ENCODE measurements at regions not wholly inside any gene's neighbourhood (a gene's known extent, or its start where the extent isn't known, plus 50 kb on each side); places are given as distances from the start of the nearest gene placed in this dataset.

DNA sequence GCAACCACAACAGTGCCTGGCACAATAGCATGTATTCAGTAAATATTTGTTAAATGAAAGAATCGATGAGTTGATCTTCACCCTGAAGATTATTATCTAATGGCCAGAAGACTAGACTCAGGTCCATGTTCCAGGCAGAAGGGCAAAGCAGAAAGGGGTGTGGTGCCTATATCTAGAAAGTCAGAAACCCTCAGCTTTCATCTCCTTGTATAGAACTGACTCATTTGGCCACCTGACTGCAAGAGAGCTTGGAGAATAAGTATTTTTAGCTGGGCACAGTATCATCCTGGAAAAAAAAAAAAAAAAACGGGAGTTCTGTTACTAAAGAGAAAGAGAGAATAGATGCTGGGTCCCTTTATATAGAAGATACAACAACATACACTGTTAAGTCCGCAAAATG, 69.7 kb upstream of the SPRED1 start:
- no peak for DNase-seq

DNA sequence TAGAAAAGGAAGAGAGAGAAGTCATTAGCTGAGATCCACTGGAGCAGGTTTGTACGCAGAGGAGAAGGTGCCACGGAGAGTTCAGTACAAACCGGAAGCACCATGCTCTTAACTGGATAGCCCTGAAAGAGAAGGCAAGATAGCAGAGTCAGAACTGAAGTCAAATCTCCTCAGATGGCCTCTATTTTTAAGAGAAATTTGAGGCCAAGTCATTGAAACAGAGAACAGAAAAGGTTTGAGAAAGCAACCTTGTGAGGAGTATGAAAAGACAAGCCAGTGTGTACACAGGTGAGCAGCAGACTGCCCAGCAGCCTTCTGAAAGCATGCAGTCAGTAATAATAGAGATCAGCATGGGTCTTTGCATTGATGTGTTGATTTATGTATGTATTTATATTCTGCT, 66.1 kb upstream of the SPRED1 start:
- no peak for DNase-seq

DNA sequence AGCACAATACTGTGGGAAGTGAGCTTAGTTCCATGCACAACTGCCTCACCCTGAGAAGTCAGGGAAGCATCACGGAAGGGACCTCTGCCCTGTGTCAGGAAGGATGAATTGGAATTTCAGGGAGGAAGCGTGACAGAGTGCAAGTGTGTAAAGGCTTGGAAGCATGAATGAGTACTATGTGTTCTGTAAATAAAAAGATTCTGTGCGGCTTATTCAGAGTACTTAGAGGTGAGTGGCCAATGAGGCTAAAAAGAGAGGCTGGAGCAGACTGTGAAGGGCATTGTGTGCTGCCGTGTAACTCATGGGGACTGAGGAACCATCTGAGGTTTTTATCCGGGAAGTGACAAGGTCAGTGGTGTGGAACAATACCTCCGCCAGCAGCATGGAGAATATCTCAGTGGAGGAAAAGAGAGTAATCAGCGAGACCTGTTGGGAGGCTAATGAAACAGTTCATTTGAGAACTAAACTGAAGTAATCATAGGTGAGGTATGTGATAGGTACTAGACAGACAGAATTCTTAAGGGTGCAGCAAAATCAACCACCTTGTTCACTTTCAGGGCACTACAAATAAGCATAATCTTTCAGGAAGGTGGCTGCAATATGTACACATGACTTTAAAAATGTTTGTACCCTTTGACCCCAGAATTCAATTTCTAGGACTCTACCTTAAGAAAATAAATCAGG, 64.9 kb upstream of the SPRED1 start:
- DNase-seq: peak; percentile 4

DNA sequence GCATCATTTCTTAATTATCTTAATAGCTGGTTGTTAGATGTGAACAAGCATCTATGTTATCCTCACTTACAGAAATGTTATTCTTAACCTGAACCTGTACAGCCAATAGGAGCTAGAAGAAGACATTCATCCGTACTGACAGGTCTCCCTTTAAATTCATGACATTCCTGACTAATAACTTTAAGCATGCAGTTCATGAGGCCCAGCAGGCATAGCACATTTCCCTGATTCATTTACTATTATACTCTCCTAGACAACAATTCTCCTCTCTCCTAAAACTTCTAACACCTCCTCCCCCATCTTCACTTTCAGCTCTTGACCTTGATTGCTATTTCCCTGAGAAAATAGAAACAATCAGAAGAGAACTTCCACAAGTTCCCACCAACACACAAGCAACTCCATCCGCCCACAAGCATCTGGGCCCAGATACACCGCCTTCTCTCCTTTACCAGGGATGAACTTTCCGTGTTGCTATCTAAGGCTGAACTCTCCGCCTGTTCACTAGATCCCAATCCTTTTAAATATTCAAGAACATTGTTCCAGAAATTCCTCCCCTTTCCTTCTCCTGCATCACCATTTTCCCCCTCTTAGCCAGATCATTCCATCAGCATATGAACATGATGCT, 62.9 kb upstream of the SPRED1 start:
- DNase-seq: no peak

DNA sequence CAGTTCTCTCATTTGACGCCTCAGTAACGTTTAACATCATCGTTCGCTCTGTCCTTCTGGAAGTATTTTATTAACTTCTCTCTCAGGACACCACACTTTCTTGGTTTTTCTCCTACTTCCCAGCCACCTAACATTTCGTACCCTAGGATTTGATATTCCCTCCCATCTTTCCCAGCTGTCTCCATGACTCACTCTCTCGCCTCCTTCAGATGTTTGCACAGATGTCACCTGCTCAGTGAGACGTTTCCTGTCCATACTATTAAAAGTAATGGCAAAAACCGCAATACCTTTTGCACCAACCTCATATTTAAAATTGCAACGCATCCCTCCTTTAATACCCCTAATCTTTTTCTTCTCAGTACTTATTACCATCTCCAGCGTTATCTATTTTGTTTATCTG, 62.1 kb upstream of the SPRED1 start:
- DNase-seq: peak; percentile 24

DNA sequence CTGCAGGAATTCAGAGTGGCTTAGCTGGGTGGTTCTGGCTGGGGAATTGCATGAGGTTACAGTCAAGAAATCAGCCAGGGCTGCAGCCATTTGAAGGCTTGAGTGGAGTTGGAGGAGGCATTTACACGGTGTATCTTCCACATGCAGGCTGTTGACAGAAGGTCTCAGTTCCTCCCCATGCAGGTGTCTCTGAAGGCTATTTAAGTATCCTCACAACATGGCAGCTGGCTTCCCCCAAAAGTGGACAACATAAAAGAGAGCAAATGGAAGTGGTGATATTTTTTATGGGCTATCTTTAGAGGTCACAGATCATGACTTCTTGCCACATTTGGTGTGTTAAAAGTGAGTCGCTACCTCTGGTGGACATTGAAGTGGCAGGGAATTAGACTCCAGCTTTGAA, 60.1 kb upstream of the SPRED1 start:
- DNase-seq: no peak

DNA sequence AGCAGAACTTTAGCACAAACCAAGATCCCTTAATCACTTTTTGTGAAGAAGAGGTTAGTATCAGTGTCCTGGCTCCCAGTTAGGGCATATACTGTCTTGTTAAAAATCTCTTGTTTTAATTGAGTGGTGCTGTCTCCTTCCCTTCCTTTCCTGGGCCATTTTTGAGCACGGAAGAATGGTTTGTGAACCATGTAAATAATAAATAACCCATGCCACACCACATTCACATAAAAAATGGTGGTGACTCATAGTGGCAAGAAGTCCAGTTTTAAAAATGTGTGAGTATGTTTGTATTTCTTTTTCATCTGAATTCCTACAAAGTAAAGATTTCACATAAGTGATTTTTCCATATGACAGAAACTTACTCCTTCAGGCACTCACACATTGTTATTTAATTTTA, 59.1 kb upstream of the SPRED1 start:
- DNase-seq: no peak

DNA sequence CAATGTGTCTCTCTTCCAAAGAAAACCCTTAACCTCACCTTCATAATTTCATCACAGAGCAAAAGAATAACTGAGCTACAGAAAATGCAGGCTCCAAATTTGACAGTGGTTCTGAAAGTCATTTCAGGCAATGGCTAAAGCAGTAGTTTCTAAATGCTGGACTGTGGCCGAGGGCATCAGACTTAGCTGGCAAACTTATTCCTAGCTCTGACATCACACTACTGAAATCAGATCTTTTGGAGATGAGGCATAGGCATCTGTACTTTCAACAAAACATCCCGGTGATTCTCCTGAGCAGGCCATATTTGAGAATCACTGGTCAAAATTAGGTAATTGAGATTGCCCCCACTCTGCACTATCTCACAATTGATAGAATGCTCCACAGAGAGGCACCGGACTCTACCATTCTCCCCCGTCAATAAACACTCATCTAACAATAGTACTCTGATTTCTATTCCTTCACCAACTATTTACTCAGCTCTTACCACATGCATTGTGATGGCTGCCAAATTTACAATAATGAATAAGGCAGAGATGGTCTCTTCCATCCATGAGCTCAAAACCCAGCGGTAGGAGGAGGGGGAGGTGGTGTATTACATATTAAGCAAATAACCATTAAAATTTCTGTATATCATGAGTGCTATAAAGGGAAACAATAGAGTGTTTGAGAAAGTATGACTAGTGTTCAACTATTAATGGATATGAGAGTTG, 57.3 kb upstream of the SPRED1 start:
- DNase-seq: no peak

DNA sequence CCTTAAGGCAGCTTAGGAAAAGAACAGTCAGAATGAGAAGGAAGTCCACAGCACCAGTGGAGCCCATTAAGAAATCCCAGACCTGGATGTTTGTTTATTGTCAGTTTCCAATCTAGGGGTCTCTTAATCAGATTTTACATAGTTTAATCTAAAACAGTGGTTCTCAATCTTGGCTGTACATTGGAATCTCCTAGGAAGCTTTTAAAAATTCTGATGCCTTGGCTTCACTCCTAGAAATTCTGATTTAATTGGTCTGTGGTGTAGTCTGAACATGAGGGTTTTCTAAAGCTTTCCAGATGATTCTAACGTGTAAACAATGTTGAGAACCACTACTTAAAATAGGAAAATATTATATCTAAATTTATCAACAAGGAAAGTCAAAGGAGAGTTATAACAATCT, 56.6 kb upstream of the SPRED1 start:
- no peak for DNase-seq

DNA sequence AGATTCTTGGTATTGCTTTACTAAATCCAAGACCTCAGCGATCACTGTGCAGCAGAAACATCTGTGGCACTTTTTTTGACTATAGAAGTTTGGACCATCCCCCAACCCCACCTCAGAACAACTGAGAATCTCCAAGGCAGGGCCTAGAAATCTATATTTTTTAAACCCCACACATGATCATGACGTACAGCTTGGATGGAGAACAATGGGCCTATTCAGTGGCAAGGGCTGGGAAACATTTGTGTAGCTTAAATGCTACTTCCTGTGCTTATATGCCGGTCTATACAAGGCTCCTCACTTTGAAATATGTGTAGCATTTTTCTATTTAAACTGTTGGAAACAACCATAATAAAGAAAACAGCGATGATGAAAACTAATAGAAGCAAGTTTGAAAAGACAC, 55.1 kb upstream of the SPRED1 start:
- DNase-seq: no peak

DNA sequence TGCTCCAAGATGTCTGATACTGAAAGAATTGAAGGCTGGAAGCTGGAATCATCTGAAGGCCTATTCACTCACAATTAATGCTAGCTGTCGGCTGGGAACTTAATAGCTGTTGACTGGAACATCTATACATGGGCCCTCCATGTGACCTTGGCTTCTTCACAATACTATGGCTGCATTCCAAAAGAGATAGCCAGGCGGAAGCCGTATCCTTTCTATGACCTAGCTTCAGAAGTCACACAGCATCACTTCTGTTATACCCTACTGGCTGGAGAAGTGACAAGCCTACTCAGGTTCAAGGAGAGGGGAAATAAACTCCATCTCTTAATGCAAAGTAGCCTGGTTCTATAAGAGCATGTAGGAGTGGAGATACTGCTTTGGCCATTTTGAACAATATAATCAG, 50.9 kb upstream of the SPRED1 start:
- DNase-seq: no peak

DNA sequence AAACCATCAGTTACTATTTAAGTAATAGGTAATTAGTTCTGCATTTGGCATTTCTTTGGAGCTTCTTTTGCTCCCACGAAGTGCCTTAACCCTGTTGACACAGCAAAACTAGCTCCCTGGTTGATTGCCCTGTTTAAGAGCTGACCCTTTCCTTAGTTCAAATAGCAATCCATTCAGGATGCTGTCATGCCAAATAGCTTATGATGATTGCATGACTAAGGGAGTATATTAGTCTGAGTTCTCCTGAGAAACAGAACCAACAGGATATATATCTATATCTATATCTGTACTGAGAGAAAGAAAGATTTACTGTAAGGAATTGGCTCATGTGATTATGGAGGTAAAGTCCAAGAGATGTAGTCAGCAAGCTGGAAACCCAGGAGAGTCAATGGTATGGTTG, 50.3 kb upstream of the SPRED1 start:
- no peak for DNase-seq
